Heart right ventricle (tissue), 16 donors: ENCODE measurements at regions not wholly inside any gene's neighbourhood (a gene's known extent, or its start where the extent isn't known, plus 50 kb on each side); places are given as distances from the start of the nearest gene placed in this dataset.

Experiments used
- ATAC-seq, 8 donors: fragments of 200-7000 bp; cut with Tn5 transposase; one replicate each; pipeline ENCODE4 v1.9.1; 2020; ENCODE audit warnings: mild to moderate bottlenecking in 8 of 8, moderate library complexity in 8 of 8, moderate number of reproducible peaks in 1 of 8
- DNase-seq, 2 donors: peaks; one replicate each; pipeline ENCODE4 v3.0.0-alpha.2; 2020
- H3K27ac ChIP-seq, 10 donors: fragments of 200-600 bp; sonication (generic) in 2 of 10; one replicate each; pipeline versions ENCODE4 v1.5.0 to v1.8.0; 2020 to 2022; ENCODE audit warnings: mild to moderate bottlenecking in 3 of 10
- H3K27me3 ChIP-seq, 7 donors: fragments of 200-600 bp; one replicate each; pipeline ENCODE4 v1.8.0; 2021 to 2022; ENCODE audit warnings: mild to moderate bottlenecking in 2 of 7
- H3K36me3 ChIP-seq, 9 donors: fragments of 200-600 bp; sonication (generic) in 1 of 9; one replicate each; pipeline versions ENCODE4 v1.5.0 to v1.8.0; 2020 to 2022; ENCODE audit warnings: mild to moderate bottlenecking in 2 of 9
- H3K4me1 ChIP-seq, 9 donors: fragments of 200-600 bp; sonication (generic) in 1 of 9; one replicate each; pipeline versions ENCODE4 v1.5.0 to v1.8.0; 2020 to 2022; ENCODE audit warnings: mild to moderate bottlenecking in 4 of 9
- H3K4me3 ChIP-seq, 10 donors: fragments of 200-600 bp; sonication (generic) in 2 of 10; one replicate each; pipeline versions ENCODE4 v1.5.0 to v1.8.0; 2020 to 2022; ENCODE audit warnings: mild to moderate bottlenecking in 7 of 10, moderate library complexity in 2 of 10
- H3K9me3 ChIP-seq, 11 donors: fragments of 200-600 bp in 10 of 11; sonication (generic) in 2 of 11; one replicate each; pipeline versions ENCODE4 v1.5.0 to v1.8.0; 2013 to 2022; ENCODE audit warnings: mild to moderate bottlenecking in 2 of 11, control low read depth in 1 of 11, moderate library complexity in 1 of 11
- CTCF ChIP-seq, 9 donors: fragments of 200-600 bp; sonication (generic) in 2 of 9; IDR thresholded peaks; one replicate each; pipeline versions ENCODE4 v1.5.0 to v1.8.0; 2021 to 2022; ENCODE audit warnings: antibody characterized with exemption in 9 of 9, mild to moderate bottlenecking in 5 of 9, moderate library complexity in 1 of 9
- WGBS, 2 donors: extraction: QIAGEN DNeasy Blood & Tissue Kit; methylation state at CpG; one replicate each; pipeline ENCODE4 v1.1.7; 2013; ENCODE audit warnings: inconsistent platforms in 1 of 2; 5-methylcytosine and 5-hydroxymethylcytosine counted together
- intact Hi-C, 10 donors: fragments of 100-400 bp; cut with DNase I; formaldehyde crosslinking; loops; one replicate each; pipeline versions ENCODE4 v1.11.1 to v1.14.2; 2022
- donor health status: Arrhythmogenic right ventricular cardiomyopathy.
- donor health status: ischemic (EF 13 %, LVEDD 7.1; RV severe dilation, severe dysfunction).
- donor health status: healthy with polysubstance abuse.
- donor health status: DM: no; HTN: yes; CAD: no.
- donor health status: DM: no; HTN: no; CAD: no.
- donor health status: ischemic (EF 25% LVEDD 6.9; RV normal size, moderate dysfunction).
- donor health status: ischemic (EF 25% LVEDD 5.7; RV mildly dilated, moderate dysfunction).
- donor health status: healthy.
- donor health status: DM: yes; HTN: yes; CAD: no.
- donor health status: Ischemic cardiomyopathy.
- donor health status: ischemic (EF 35%, LVEDD 5.7; RV mildly dilated, moderate dysfunction).
- donor health status: nonischemic (EF 11% LVEDD 7.7; RV severe dilation, severe dysfunction).
- donor health status: DM: yes; HTN: yes; CAD: no.
- donor health status: PGD.
- donor health status: ischemic (EF 29% LVEDD 5.4; RV normal size, mild dysfunction).
- donor health status: nonischemic (EF 23%, LVEDD 6.1; RV moderate dilation, normal function).

- peaks cover 0 to 5% (median 0%) of the 10 kb centered on the region in 11 donors for H3K9me3 ChIP-seq
- H3K4me3 ChIP-seq: no peak overlapping the region
- TF ChIP-seq CTCF (IDR thresholded peaks at IDR 0.05): no peak
- intact Hi-C loops: no loop called here
- H3K27ac ChIP-seq: no peak overlapping the region
- WGBS, 2 donors: 27 to 48% methylated on average over 3 of the region's 3 CpGs
- no peaks in the 10 kb centered on the region for H3K27me3 ChIP-seq
- ATAC-seq (no peak), DNase-seq (no peak)
- no peaks in the 10 kb centered on the region for H3K4me1 ChIP-seq
- no peaks in the 10 kb centered on the region for H3K36me3 ChIP-seq
Observed at GRCh38 chr10:22158426-22158825, 59.4 kb downstream of the EBLN1 start.

DNA sequence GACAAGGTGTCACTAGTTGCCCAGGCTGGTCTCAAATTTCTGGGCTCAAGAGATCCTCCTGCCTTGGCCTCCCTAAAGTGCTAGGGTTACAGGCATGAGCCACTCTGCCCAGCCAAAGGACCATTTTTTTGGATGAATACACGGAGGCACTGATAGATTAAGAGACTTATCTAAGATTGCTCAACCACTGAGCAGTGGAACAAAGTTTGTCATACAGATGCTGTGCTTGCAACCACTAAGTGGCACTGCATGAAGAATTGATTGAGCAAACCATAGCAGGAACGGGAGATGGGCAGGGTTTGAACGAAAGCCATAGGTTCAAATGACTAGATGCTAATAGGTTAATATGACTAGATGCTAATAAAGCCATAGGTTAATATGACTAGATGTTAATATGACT is 61.1 kb downstream of the EBLN1 start:
- intact Hi-C loops: no loop called here
- DNase-seq (no peak), ATAC-seq (no peak)
- 72 to 82% methylated on average over 3 of the region's 3 CpGs for WGBS, 2 donors
- Histone ChIP-seq H3K27ac (no peak overlapping the region), H3K27me3 (no peaks in the 10 kb centered on the region), H3K9me3 (peaks cover 0 to 9% (median 0%) of the 10 kb centered on the region in 11 donors), H3K36me3 (no peaks in the 10 kb centered on the region), H3K4me3 (no peak overlapping the region), H3K4me1 (no peaks in the 10 kb centered on the region)
- no peak for TF ChIP-seq CTCF (IDR thresholded peaks at IDR 0.05)

DNA sequence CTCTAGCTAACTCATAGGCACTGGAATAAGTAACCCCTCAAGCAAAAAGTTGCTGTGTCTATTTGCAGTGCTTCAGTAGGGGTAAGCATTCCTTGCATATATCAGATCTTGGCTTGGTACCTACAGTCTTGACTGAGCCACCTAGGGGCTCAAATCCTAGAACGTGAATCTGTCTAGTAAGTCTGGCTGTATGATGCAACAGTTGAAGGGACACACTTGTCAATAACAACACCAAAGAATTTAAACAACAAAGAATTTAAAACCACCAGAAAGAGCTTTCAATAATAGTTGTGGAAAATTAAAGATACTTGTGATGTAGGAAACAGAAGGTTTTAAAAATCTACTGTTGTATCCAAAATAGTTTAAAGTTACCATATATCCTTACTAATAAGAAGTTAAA is 65.4 kb downstream of the EBLN1 start:
- TF ChIP-seq CTCF (IDR thresholded peaks at IDR 0.05): no peak

GRCh38 chr10:22150842-22151241 is 67.0 kb downstream of the EBLN1 start:
- Histone ChIP-seq H3K27ac (no peak overlapping the region), H3K27me3 (no peaks in the 10 kb centered on the region), H3K4me3 (no peak overlapping the region), H3K4me1 (peaks cover 0 to 4% (median 0%) of the 10 kb centered on the region in 9 donors), H3K9me3 (peaks cover 0 to 27% (median 3%) of the 10 kb centered on the region in 11 donors), H3K36me3 (no peaks in the 10 kb centered on the region)
- intact Hi-C loops: no loop called here
- DNase-seq (no peak), ATAC-seq (no peak)
- TF ChIP-seq CTCF (IDR thresholded peaks at IDR 0.05): no peak
- WGBS, 2 donors: 95 to 98% methylated on average over 1 of the region's 1 CpG

More for the DNA sequence above, 65.4 kb downstream of the EBLN1 start:
- Histone ChIP-seq H3K27me3 (no peaks in the 10 kb centered on the region), H3K27ac (no peak overlapping the region), H3K4me1 (peaks cover 0 to 4% (median 0%) of the 10 kb centered on the region in 9 donors), H3K9me3 (peaks cover 0 to 22% (median 3%) of the 10 kb centered on the region in 11 donors), H3K36me3 (no peaks in the 10 kb centered on the region), H3K4me3 (no peak overlapping the region)
- WGBS, 2 donors: 77 to 80% methylated on average over 1 of the region's 1 CpG
- intact Hi-C loops: no loop called here
- ATAC-seq (no peak), DNase-seq (no peak)
